Body of pancreas (tissue), 4 donors: ENCODE measurements at regions not wholly inside any gene's neighbourhood (a gene's known extent, or its start where the extent isn't known, plus 50 kb on each side); places are given as distances from the start of the nearest gene placed in this dataset.

ENCODE experiments used
- ATAC-seq: fragments of 150-250 bp; one replicate; pipeline ENCODE4 v1.9.1; 2016
- DNase-seq, 4 donors: peaks; one replicate each; pipeline ENCODE4 v3.0.0-alpha.2; 2019
- H3K27ac ChIP-seq, 4 donors: fragments of 200-600 bp; sonication (generic); 1 replicate in 3 of 4; 2 replicates in 1 of 4; pipeline versions ENCODE4 v1.5.1 to v1.6.1; 2016 to 2019; ENCODE audit warnings: mild to moderate bottlenecking in 1 of 4, mixed read lengths in 1 of 4, moderate library complexity in 1 of 4
- H3K27me3 ChIP-seq, 2 donors: fragments of 200-600 bp; sonication (generic); one replicate each; pipeline ENCODE4 v1.6.0; 2016; ENCODE audit warnings: mild to moderate bottlenecking in 1 of 2
- H3K36me3 ChIP-seq, 2 donors: fragments of 200-600 bp; sonication (generic); replicated peaks in 1 of 2; 2 replicates each; pipeline ENCODE4 v1.5.1; 2016; ENCODE audit warnings: low read depth in 2 of 2; ENCODE audit not compliant: insufficient read depth in 1 of 2
- H3K4me1 ChIP-seq: fragments of 200-600 bp; sonication (generic); one replicate; pipeline ENCODE4 v1.6.0; 2016
- H3K4me3 ChIP-seq, 2 donors: fragments of 200-600 bp; sonication (generic); 1 replicate in 1 of 2; 2 replicates in 1 of 2; pipeline ENCODE4 v1.5.1; 2016 to 2019
- H3K9me3 ChIP-seq, 3 donors: fragments of 200-600 bp; sonication (generic); 1 replicate in 2 of 3; 2 replicates in 1 of 3; pipeline ENCODE4 v1.5.1; 2016
- POLR2A ChIP-seq, 3 donors: fragments of 450-650 bp; IDR thresholded peaks; one replicate each; pipeline ENCODE4 v1.6.1; 2016; ENCODE audit warnings: antibody characterized with exemption in 3 of 3, mild to moderate bottlenecking in 2 of 3
- WGBS, 2 donors: methylation state at CpG; one replicate each; pipeline ENCODE4 v1.1.5; 2017; 5-methylcytosine and 5-hydroxymethylcytosine counted together
- intact Hi-C: fragments of 100-400 bp; cut with DNase I; formaldehyde crosslinking; loops from one replicate; pipeline ENCODE4 v1.15.1; 2023
- TF ChIP-seq, protein P1 (sequence below), 7 experiments: fragments of 450-650 bp in 4 of 7; fragments of 200-600 bp in 3 of 7; sonication (generic) in 3 of 7; IDR thresholded peaks; one replicate each; pipeline ENCODE4 v1.5.1; 2016 to 2019; ENCODE audit warnings: antibody characterized with exemption in 7 of 7

DNA sequence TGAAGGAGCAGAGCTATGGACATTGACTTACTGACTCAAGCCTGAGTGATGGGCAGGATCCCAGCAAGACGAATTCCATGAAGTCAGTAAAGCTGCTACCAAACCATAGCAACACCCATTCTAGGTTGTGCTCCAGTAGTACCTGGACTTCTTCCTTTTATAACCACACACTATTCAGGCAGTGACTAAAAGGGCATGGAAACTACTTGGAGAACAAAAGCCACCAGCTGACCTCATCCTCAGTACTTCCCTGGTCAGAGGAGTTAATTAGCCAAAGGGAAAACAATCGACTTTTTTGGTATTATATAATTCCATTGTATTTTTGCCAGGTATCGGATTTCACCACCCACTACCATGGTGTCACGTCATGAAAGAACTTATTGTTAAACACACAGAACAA, 237.1 kb downstream of the TTC32 start:
- 27 to 37% methylated on average over 4 of the region's 4 CpGs for WGBS, 2 donors
- DNase-seq, result no peak
- Histone ChIP-seq H3K27ac (no peak overlapping the region), H3K4me3 (no peak overlapping the region), H3K27me3 (no peaks in the 10 kb centered on the region), H3K36me3 (no peaks in the 10 kb centered on the region), H3K9me3 (no peaks in the 10 kb centered on the region), H3K4me1 (no peaks in the 10 kb centered on the region)
- intact Hi-C loops, result no loop called here
- ATAC-seq, result no peak
- no peak for TF ChIP-seq POLR2A (IDR thresholded peaks at IDR 0.05)
- TF ChIP-seq, protein P1, sequence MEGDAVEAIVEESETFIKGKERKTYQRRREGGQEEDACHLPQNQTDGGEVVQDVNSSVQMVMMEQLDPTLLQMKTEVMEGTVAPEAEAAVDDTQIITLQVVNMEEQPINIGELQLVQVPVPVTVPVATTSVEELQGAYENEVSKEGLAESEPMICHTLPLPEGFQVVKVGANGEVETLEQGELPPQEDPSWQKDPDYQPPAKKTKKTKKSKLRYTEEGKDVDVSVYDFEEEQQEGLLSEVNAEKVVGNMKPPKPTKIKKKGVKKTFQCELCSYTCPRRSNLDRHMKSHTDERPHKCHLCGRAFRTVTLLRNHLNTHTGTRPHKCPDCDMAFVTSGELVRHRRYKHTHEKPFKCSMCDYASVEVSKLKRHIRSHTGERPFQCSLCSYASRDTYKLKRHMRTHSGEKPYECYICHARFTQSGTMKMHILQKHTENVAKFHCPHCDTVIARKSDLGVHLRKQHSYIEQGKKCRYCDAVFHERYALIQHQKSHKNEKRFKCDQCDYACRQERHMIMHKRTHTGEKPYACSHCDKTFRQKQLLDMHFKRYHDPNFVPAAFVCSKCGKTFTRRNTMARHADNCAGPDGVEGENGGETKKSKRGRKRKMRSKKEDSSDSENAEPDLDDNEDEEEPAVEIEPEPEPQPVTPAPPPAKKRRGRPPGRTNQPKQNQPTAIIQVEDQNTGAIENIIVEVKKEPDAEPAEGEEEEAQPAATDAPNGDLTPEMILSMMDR (IDR thresholded peaks at IDR 0.05), result no peak

DNA sequence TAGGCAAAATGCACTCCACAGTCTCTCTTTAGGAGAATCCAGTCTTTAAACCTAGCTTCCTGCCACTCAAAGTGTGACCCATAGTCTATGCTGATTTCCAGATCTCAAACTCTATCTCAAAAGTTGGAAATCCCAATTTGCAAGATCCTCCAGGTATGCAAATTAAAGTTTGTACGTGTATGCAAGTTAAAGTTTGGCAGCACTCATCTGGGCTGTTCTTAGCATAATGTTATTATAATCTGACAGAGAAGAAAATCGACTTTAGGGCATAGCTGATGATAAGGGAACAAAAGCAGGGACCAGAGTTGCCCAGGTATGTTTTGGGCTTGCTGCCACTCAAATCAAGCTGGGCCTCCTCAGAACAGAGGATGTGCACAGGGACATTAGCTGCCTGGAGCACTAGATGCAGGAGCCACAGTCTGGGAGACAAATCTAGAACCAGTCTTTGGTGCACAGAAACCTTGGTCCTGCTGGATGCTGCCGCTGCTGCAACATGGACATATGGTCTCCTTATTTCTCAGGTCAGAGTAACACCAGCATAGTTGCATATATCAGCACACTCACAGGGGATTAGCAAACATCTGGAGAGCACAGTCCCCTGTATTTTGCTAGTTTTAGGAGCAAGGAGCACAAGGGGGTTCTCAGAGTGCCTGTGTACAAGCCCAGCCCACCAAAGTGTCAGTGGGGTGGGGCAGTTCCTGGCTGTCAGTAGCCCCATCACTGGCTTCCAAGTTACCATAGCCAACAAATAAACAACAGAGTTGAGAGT, 242.6 kb downstream of the TTC32 start:
- DNase-seq, result no peak
- Histone ChIP-seq H3K4me3 (no peak overlapping the region), H3K9me3 (no peaks in the 10 kb centered on the region), H3K27me3 (no peaks in the 10 kb centered on the region), H3K4me1 (no peaks in the 10 kb centered on the region), H3K36me3 (no peaks in the 10 kb centered on the region), H3K27ac (no peak overlapping the region)
- no peak for ATAC-seq
- no peak for TF ChIP-seq POLR2A (IDR thresholded peaks at IDR 0.05)
- TF ChIP-seq, protein P1 (IDR thresholded peaks at IDR 0.05), result no peak
- intact Hi-C loops, result no loop called here
- WGBS, 2 donors, result 44 to 57% methylated on average over 2 to 3 of the region's 3 CpGs

DNA sequence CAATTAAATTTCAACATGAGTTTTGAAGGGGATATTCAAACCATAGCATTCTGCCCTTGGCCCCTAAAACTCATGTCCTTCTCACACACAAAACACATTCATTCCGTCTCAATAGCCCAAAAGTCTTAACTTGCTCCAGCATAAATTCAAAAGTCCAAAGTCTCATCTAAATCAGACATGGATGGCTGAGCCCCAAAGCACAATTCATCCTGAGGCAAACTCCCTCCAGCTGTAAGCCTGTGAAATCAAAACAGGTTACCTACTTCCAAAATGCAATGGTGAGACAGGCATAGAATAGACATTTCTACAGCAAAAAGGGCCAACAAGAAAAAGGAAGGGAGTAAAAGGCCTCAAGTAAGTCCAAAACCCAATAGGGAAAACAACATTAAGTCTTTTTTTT, 245.8 kb downstream of the TTC32 start:
- TF ChIP-seq, protein P1 (IDR thresholded peaks at IDR 0.05), result no peak
- TF ChIP-seq POLR2A (IDR thresholded peaks at IDR 0.05), result no peak
- H3K4me3 ChIP-seq, result no peak overlapping the region
- H3K27me3 ChIP-seq, result no peaks in the 10 kb centered on the region
- intact Hi-C loops, result no loop called here
- DNase-seq, result no peak
- no peaks in the 10 kb centered on the region for H3K36me3 ChIP-seq
- ATAC-seq, result no peak
- WGBS, 2 donors, result 90 to 95% methylated on average over 1 of the region's 1 CpG
- H3K27ac ChIP-seq, result no peak overlapping the region
- H3K9me3 ChIP-seq, result no peaks in the 10 kb centered on the region
- H3K4me1 ChIP-seq, result no peaks in the 10 kb centered on the region

DNA sequence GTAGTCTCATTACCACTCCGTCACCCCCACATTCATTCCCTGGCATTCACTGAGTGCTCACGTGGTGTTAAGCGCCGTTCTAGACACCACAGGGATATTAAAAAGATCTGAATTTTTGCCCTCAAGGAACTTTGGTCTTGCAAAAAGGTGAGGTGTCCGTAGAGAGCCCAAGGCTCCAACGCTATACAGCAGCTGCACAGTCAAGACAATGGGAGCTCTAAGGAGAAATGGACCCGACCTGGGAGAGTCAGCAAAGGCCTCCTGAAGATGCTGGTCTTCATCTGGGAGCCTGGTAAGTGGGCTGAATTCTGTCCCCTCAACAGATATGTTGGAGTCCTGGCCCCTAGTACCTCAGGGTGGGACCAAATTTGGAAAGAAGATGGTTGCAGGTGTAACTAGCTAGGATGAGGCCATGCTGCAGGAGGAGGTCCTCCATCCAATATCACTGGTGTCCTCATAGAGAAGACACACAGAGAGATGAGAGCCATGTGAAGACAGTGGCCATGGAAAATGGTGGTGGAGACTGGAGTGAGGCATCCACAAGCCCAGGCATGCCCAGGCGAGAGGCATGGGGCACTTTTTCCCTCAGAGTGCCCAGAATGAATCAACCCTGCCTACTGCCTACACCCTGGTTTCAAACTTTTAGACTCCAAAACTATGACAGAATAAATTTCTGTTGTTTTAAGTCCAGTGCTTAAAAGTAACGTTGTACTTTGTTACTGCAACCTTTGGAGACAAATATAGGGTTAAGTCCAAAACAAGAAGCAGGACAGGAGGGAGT, 247.3 kb downstream of the TTC32 start:
- no peaks in the 10 kb centered on the region for H3K27me3 ChIP-seq
- H3K36me3 ChIP-seq, result no peaks in the 10 kb centered on the region
- TF ChIP-seq POLR2A (IDR thresholded peaks at IDR 0.05), result no peak
- TF ChIP-seq, protein P1 (IDR thresholded peaks at IDR 0.05), result no peak
- WGBS, 2 donors, result 74 to 79% methylated on average over 9 of the region's 9 CpGs
- no peaks in the 10 kb centered on the region for H3K4me1 ChIP-seq
- H3K4me3 ChIP-seq, result no peak overlapping the region
- no peaks in the 10 kb centered on the region for H3K9me3 ChIP-seq
- ATAC-seq, result no peak
- H3K27ac ChIP-seq, result no peak overlapping the region
- intact Hi-C loops, result no loop called here
- no peak for DNase-seq
